ENCODE measurements at regions not wholly inside any gene's neighbourhood (a gene's known extent, or its start where the extent isn't known, plus 50 kb on each side); places are given as distances from the start of the nearest gene placed in this dataset.
A peak's percentile ranks its signal among the peaks of the same experiment; 100 is the strongest.

DNA sequence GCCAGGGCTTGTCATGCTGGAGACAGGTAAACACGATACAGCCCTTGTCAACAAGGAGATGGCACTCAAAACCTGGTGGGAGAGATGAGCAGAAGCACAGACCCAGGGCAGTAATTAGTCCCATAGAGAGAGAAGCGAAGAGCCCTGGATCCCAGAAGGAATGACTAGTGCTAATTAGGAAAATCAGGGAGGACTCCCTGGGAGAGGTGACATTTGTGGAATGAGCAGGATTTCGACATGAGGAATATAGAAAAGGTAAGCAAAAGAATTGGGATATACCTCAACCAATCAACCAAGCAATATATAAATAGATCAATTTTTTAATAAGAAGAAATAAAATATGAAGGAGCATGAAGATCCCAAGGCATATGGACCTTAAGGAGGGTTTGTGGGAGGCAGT lies 98.5 kb upstream of the GJB5 start:
- no peak for DNase-seq (ENCODE audit: low spot score)

DNA sequence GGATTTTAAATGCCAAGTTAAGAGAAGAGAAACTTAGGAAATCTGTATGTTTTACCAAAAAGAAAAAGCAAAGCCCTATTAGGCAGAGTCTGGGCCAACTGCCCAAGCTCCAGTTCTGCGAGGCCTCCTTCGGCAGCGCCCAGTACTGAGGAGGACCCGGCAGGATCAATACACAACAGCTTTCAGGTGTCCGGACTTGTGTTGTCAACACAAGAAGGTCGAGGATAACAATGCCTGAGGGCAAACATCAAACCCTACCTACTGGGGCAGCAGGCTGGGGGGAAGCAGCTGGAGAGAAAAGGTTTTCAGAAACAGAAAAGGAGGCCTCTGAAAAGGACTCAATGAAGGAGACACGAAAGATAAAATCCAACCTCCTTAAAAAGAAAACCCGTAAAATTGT lies 98.1 kb upstream of the GJB5 start:
- no peak for DNase-seq (ENCODE audit: low spot score)

DNA sequence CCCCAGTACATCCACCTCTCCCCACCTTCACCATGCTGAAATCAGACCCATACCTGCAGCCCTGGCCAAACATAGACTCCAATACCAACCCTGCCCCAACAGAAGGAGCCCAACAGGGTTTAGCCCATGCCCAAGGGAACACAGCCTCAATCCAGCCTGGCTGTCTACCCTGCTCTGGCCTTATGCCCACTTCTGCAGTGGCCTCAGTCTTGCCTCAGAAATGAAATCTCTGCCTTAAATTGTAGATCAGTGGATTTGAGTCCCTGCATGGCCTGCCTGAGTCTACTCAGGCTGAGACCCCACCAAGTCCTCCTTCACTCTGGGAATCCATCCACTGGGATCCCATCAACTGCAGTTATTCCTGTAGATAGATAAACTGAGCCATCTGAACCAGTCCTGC lies 97.6 kb upstream of the GJB5 start:
- DNase-seq (ENCODE audit: low spot score), result no peak

DNA sequence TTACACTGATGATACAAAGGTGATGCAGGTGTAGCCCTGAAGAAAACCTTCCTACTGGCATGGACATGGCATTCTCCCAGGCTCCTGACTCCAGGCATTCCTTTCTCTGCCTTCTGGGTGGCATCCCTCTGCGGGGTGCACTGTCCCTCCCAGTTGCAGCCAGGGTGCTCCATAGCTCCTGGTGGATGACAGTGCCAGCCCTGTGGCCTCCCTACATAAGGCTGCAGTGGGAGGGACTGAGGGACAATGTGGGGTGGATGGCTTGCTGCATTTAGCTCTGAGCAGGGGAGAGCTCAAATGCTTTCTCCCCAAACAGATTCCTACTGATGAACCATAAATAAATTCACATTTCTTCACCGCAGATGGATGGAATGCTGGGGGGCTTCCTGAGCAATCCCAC lies 97.0 kb upstream of the GJB5 start:
- DNase-seq (ENCODE audit: low spot score), result no peak

DNA sequence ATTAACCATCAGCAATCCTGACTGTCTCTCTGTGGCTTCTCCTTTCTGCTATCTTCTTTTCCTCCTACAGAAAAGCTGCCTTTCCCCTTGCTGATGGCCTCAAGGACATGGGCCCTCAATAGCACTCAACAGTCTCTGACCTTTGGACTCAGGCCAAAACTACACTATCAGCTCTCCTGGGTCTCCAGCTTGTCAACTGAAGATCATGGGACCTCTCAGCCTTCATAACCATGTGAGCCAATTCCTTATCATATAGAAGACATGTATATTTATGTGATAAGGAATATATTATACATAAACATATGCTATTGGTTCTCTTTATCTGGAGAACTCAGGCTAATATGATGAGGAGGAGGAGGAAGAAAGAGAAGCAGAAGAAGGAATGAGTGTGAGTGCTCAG lies 91.8 kb upstream of the GJB5 start:
- DNase-seq (ENCODE audit: low spot score), result no peak

DNA sequence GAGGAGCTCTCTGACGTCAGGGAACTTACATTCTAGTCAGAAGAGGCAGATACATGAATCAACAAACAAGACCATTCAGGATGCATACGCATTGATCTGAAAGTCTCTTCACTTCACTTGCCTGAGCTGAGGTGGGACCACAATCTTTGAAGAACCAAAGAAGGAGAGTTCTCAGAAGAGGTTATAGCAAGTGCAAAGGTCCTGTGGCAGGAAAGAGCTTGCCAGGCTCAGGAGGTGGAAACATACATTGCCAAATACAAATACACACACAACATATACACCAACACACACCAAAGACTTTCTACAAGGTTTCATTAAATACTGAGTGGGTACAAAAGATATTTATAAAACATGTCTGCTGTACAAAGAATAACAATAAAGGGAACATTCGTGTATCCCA lies 86.8 kb upstream of the GJB5 start:
- no peak for DNase-seq (ENCODE audit: low spot score)

DNA sequence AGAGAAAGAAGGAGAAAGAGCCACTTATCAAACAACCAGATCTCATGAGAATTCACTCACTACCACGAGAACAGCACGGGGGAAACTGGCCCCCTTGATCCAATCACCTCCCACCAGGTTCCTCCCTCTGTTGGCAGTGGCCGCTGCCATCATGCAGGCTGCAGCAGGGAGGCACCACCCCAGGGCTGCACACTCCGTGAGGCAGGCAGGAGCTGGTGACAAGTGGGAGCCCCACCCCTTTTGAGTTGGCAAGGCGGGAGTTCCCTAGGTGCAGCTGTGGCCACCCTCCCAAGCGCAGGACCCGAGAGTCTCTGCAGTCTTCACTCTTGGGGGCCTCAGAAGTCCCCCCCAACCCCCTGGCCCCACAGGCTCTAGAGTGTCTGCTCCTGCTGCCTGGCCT lies 83.9 kb upstream of the GJB5 start:
- no peak for DNase-seq (ENCODE audit: low spot score)

DNA sequence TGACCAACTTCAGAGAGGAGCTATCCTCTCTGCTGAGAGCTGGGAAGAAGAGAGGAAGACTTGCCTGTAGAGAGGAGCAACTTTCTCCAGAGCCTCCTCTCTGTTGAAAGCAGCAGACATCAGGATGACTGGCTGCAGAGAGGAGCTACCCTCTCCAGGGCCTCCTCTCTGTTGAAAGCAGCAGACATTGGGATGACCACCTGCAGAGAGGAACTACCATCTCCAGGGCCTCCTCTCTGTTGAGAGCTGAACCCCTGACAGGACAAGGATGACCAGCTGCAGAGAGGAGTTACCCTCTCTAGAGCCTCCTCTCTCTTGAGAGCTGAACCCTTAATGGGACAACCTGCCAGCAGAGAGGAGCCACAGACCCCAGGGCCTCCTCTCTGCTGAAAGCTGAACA lies 83.0 kb upstream of the GJB5 start:
- no peak for DNase-seq (ENCODE audit: low spot score)

DNA sequence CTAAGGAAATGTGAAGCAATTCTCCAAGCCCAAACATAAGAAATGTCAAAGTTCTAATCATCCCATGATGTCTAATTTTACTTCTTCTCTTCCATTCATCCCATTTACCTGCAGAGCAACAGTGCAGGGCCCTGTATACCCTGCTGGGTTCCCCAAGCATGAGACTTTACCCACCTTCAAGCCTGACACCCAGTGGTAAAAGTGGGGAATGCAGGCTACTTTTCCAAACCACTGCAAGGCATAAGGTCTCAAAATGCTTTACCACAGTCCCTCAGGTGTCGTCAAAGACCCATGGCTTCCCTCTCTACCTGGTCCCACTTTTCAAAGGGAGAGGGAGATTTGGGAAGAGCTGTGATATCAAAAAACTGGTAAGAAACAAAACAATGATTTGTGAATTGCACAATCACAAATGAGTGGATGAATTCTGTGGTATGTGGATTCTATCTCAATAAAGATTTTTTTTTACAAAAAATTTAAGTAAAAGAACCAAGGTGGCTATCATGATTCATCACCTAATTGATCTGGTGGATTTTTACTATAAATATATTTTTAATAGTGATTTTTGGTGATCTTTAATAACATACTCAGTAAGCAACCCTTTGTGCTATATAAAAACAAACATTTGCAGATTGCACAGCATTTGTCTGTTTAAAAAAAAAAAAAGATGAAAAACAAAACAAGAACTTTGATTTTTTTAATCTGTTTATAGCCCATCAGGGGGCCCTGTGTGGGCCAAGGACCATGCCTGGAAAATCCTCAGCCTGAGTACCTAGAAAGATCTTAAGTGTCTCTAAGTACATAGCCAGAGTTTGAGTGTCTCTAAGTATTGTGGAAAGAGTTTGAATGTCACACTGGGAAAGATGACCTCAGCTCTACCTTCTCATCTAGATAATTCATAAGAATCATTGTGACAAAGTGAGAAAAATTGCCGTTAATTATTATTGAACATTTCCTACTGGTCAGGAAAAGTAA lies 73.1 kb upstream of the GJB5 start:
- DNase-seq (ENCODE audit: low spot score), result peak; percentile 32

DNA sequence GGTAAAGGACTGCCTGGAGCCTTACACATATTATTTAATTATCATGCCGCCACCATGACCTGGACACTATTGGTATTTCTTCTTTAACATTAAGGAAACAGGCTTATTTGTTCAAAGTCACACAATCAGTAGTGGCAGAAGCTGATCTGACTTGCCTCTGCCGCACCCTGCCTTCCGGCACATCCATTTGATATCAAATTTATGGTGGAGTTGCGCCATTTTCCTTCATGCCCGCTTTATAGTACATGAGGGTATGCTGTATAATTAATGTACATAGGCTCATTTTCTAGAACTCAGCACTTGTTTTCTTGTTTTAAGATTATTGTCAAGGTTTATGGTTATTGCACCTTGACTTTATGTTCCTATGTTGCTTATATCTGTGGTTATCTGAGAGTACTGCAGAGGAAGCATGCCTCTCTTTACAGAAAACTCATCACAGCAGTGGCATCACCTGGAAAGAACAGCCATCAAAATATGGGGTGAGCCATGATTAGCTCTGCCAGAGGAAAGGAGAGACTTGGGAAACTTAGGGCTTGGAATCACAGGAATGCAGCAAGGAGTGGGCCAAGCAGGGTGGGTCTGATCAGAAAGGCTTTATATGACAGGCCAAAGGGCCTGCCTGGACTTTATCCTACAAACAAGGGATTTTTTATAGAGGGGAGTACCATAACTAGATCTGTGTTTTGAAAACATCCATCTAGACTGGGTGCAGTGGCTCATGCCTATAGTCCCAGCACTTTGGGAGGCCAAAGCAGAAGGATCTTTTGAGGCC lies 72.2 kb upstream of the GJB5 start:
- no peak for DNase-seq (ENCODE audit: low spot score)

DNA sequence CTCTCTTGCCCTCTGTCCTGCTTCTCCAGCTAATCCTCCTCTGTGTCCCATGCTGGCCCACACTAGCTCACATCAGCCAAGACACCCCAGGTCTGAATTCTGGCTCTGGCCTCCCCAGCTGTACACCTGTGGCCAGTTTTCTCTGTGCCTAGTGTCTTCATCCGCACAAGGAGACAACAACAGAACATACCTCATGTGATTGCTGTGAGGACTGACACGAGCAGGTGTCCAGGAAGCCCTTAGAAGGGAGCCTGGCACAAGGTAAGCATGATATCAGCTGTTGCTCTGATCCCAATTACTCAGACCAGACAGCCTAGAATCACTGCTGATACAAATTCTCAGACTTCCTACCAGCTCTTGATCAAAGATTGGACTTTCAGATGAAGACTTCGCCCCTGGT lies 71.2 kb upstream of the GJB5 start:
- no peak for DNase-seq (ENCODE audit: low spot score)

DNA sequence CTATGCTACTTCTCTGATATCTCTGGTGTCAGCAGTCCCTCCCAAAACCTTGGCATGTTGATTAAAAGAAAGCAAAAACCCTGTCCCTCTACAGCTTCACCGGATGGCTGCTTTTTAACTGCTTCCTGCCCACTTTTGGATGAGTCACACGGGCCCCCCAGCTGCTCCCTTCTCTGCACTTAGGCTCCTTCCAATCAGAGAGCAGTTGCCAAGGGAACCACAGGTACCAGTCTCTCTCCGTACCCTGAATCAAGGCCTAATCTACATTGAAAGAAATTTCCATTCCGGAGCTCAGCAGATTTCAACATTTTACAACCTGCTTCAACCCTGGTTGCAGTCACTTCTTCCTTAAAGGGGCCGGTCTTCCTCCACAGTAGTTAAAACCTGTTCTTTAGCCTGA lies 70.6 kb upstream of the GJB5 start:
- peak; percentile 71 for DNase-seq (ENCODE audit: low spot score)

DNA sequence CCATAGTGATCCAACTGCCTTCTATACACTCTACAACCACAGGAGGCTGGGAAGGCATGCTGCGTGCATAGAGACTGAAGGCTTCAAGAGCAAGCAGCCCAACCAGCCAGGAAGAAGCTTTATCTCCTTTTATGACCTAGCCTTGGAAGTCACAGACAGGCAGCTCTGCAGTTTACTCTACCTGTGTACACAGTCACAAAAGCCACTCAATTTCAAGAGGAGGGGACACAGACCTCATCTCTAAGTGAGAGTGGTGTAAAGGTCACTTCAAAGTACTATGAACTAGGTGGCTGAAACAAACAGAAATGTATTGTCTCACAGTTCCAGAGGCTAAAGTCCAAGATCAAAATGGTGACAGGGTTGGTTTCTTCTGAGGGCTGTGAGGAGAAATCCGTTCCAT lies 69.6 kb upstream of the GJB5 start:
- no peak for DNase-seq (ENCODE audit: low spot score)

DNA sequence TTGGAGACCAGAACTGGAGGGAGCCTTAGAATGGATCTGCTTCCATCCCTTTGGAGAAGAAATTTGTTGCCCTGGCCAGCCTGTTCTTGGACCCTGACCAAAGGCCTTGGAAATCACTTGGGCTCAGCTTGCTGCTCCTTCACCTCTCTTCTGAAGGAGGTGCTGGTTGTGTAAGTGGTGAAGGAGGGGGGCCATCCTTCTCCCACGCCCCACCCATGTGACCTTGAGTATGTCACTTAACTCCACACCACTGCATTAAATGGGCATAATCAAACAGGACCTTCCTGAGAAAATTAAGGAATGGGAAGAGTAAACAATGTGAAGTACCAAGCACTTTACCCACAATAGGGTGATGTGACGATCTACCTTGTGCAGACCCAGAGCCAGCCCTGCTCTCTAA lies 68.3 kb upstream of the GJB5 start:
- no peak for DNase-seq (ENCODE audit: low spot score)

DNA sequence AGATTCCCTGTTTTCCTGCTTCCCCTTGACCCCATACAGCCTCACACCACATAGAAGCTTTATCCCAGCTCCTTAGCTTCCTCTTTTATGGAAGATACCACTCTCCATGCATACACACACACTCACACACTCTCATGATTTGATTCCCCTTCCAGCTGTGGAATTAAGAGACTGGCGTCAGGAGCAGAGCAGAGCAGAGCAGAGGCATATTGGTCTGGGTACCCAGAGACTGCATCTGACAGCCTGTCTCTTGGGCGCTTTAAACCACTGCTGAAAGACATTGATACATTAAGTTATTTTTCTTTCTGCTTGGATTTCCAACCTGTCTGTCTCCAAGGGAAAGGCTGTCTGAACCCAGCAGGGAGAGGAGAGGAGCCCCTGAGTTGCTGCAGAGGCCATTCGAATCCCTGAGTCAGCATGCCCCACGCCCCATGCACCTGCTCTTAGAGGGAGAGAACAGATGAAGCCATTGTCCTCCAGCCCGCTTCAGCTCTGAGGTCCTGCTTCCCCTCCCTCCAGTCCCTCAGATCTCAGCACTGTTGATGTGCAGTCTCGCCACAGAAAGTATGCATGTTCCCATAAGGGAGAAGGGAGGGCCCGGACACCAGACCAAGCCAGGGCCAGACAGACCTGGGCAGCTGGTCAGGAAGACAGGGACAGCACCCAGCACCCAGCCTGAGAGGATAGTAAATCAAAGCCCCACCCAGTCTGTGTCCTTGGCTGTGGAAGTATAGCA lies 66.7 kb upstream of the GJB5 start:
- DNase-seq (ENCODE audit: low spot score), result peak; percentile 35

DNA sequence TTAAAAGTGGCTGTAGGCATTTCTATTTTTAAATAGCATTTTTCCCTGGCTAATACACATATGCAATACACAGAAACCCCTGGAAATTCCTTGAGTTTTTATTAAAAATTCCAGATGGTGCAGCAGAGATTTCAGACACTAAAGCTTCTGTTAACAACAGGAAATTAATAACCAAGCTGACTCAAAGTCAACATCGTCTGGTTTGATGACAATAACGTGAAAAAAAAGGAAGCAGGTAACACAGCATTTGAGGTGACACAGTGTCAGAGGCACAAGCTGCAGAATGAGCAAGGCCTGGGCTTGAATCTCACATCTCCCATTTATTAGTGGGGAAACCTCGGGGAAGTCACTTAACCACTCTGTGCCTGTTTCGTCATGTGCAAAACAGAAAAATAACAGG lies 64.6 kb upstream of the GJB5 start:
- no peak for DNase-seq (ENCODE audit: low spot score)

DNA sequence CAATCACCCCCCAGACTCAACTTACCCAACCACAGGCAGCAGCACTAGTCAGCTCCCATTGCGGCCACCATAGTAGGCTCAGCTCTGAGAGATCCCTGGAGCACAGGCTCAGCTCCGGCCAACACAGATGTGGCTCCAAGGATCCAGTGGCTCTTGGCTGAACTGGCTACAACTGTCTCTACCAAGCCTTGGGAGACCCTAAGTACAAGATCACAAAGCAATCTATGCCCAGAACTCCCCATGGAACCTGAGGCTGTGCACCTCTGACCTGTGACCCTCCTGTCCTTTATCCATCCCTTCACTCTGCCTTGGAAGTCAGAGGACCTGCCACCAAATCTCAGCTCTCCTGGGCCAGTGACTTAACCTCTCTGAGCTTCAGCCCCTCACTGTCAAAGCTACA lies 61.8 kb upstream of the GJB5 start:
- DNase-seq (ENCODE audit: low spot score), result no peak

DNA sequence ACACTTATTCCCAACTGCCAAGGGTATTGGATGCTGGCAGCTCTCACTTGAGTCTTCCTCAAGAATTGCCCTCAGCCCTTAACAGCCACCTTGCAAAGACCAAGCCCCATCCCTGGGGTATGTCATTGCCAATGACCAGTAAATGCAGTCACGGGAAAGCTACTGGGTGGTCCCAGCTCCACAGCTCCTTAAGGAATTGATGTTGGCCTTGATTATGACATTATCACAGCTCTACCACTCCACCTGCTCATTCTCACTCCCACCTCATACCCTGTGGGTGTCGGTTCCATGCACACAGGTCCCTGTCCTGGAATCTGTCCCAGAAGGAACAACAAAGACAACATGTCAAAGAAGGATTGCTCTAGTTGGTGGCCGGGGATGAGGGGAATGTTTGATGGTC lies 60.5 kb upstream of the GJB5 start:
- no peak for DNase-seq (ENCODE audit: low spot score)

DNA sequence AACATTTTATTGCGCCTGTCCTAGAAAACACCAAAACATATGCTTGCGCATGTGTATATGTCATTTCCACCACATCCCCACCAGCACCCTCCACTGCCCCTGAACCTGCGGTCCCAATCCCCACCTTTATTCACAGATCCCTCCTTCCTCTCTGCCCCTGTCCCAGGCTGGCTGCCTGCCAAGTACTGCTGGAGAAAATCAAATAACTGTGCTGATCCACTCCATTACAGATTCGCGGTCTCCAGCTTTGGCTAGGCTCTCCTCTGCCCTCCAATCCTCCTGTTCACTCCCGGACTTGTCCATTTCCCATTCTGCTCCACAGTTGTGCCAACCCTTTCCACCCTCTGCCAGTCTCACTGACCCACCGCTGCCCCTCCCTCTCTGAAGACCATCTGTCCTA lies 59.3 kb upstream of the GJB5 start:
- DNase-seq (ENCODE audit: low spot score), result no peak

DNA sequence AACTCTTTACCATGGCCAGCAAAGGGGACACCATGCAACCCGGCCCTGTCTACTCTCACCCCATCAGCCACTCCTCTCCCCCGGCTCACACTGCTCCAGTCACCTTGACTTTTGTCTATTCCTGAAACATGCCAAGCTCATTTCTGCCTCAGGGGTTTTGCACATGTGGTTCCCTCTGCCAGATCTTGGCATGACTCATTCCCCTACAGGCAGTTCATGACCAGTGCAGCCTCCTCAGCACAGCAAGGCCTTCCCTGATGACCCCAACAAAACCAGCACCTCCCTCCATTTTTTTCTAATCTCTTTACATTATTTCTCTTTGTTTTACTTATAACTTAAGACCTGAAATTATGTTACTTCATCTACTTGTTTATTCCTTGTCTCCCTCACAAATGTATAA lies 58.6 kb upstream of the GJB5 start:
- DNase-seq (ENCODE audit: low spot score), result no peak

DNA sequence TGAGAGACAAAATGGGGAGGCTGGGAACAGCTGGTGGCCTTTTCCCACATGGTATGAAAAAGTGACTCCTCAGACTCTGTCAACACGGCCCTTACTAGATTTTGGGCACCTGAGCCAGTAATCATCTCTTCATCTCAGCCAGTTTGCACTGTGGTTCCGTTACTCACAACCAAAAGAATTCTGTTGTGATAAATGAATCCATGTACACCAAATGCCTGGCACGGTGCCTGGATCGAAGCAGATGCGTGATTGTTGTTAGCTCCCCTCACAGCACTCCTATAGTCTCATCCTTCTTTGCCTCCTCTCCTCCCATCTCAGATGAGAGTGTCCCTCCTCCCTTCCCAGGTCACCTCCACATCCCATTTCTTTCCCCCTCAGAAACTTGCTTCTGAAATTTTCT lies 57.9 kb upstream of the GJB5 start:
- no peak for DNase-seq (ENCODE audit: low spot score)

DNA sequence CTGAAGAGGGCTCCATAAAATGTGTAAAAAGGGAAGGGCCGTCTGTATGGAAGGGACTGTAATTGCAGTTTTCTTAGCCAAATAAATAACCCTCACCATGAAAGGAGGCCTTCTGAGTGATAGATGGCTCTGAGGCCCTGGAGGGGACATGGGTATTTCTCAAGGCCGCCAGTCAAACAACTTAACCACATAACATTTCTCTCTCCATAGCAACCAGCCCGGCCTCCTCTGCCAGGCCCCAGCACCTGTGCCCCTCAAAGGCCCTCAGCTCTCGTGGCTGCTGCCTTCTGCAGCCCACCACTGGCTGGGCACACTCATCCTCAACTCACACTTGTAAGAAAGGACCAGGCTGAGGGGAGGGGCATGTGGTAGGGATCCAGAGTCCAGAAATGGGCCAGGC lies 57.0 kb upstream of the GJB5 start:
- no peak for DNase-seq (ENCODE audit: low spot score)
